HG03378 (cell line): ENCODE measurements at regions not wholly inside any gene's neighbourhood (a gene's known extent, or its start where the extent isn't known, plus 50 kb on each side); places are given as distances from the start of the nearest gene placed in this dataset.
A peak's percentile ranks its signal among the peaks of the same experiment; 100 is the strongest.

ENCODE experiments used
- ATAC-seq: cut with Tn5 transposase; IDR thresholded peaks from one replicate; pipeline ENCODE4 v1.9.1; 2021; ENCODE audit warnings: mild to moderate bottlenecking, moderate library complexity; ENCODE audit not compliant: unreplicated experiment

DNA sequence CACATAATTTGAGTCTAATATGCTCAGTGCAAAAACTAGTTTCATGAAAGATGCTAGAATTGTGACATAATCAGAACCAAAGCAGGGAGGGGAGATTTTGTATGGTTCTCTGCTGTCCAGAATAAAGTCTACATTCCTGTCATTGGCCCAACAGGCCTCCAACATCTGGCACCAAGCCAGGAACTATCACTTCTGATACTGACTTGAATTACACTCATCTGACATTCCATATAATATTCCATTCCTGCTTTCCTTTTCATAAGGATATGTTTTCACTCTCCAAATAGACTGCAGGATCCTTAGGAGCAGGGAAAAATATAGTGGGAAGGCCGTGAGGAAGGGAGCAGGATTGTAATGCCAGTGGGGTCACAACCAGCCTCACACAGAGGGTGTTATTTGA, 84.6 kb upstream of the BTN3A2 start:
- no peak for ATAC-seq

- peak; percentile 4 for ATAC-seq
These were observed 80.4 kb upstream of the BTN3A2 start for GRCh38 chr6:26284537-26285142.

DNA sequence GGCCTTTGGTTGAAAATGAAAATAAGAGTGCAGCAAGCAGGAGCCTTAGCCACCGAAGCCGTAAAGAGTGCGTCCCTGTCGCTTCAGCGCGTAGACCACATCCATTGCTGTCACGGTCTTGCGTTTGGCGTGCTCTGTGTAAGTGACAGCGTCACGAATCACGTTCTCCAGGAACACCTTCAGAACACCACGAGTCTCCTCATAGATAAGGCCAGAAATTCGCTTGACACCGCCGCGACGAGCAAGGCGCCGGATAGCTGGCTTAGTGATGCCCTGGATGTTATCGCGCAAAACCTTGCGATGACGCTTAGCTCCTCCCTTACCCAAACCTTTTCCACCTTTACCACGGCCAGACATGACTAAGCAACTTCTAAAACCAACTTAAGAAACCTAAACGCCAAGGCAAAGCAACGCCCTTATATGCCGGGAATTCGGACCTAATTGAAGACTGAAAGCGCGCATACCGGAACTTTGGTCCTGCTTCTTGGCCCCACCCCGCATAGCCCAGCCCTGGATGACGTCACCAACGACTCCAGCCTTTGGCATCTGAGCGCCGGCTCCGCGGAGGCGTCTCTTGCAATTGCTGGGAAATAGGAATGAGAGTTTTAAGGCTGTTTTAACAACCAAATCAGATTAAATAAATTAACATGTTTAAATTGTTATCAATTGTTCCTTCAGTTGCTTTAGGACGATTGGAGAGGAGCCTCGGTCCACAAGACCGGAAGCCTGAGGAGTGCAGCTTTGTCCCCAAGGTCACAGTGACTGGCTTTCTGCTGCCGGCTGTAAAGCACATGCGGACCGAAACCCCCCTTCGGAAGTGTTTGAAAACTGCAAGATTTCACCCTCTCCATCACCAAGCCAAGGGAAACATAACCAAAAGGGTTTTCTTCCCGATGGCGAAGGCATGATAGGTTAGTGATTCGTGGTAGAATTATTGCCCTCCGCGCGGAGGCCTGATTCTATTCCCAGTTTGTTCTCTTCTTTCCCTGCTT, 79.6 kb upstream of the BTN3A2 start:
- ATAC-seq, result peak; percentile 63

DNA sequence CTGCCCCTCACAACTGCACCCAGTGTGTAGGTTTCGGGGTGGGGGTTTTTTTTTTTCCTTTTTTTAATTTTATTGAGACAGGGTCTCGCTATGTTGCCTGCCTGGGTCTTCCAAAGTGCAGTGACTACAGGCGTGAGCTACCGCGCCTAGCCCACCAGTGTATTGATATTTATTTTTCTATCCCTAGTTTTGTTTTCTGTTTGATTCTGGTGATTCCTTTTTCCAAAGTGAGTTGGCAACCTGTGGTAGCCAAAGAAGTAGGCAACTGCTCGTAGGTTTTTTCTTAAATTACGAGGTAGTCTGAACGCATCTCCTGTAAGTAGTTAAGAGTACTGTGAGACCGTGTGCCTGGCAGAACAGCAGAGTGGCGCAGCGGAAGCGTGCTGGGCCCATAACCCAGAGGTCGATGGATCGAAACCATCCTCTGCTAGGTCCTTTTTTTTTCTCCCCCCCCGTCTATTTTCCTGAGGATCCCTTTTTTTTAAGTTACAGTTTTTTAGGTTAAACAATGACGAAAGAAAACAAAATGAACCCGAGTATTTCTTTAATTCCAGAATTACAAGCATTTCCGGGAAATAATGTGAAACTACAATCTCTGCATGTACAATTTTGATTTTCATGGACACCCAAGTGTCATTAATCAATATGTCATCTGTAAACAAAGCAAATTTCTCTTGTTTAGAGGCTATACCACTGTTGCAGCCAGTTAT, 78.7 kb upstream of the BTN3A2 start:
- no peak for ATAC-seq

GRCh38 chr6:26288155-26288554, 76.8 kb upstream of the BTN3A2 start:
- ATAC-seq, result no peak

- ATAC-seq, result no peak
These were observed 74.1 kb upstream of the BTN3A2 start for GRCh38 chr6:26290941-26291340.

GRCh38 chr6:26292709-26293108, 72.3 kb upstream of the BTN3A2 start:
- no peak for ATAC-seq

GRCh38 chr6:26294302-26294701, 70.7 kb upstream of the BTN3A2 start:
- ATAC-seq, result no peak

GRCh38 chr6:26295691-26296555, 69.1 kb upstream of the BTN3A2 start:
- ATAC-seq, result no peak

DNA sequence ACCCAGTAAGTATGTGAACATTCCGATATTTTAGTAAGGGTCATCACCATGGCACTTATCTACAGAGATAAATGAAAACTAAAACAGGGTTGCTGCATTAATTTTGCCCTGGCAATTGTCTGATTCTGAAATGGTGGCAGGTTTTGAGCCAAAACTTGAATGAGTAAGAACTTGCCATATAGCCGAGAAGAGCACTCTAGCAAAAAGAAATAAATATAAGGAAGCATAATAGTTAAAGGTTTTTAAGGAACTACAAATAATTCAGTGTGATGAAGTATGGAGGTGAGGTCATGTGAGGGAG, 68.5 kb upstream of the BTN3A2 start:
- ATAC-seq, result no peak

- no peak for ATAC-seq
These were observed 67.9 kb upstream of the BTN3A2 start for GRCh38 chr6:26296857-26297648.

DNA sequence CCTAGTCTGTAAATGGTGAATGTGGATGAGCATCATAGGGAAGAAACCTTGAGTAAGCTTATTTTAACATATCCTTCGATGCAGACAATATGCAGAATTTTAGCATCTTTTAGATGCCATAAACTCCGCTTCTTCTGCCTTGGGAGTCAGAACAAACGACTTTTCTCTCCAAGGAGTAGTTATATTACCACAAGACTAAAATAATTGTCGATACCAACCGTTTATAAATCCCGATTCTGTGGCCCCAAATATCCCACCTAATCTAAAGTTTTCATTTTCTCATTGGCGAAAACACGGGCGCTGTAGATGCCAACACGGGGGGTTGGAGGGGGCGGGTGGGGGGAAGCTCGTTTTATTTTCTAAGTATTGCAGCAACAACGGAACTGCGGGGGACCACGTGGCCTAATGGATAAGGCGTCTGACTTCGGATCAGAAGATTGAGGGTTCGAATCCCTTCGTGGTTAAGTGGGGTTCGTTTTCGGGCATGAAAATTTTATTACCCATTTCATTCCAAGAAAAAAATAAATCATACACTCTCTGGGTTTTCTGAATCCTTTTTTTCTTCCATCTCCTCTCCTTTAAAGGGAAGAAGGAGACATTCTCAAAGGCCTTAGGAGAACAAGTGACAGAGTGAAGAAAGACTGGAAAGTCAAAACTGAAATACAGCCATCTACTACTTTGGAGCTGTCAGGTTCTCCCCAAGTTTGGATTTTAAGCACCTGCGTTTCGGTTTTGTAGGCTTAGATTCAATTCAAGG, 65.5 kb upstream of the BTN3A2 start:
- ATAC-seq, result no peak

- ATAC-seq, result no peak
These were observed 65.0 kb upstream of the BTN3A2 start for GRCh38 chr6:26300043-26300331.

- ATAC-seq, result no peak
These were observed 64.6 kb upstream of the BTN3A2 start for GRCh38 chr6:26300359-26300758.

DNA sequence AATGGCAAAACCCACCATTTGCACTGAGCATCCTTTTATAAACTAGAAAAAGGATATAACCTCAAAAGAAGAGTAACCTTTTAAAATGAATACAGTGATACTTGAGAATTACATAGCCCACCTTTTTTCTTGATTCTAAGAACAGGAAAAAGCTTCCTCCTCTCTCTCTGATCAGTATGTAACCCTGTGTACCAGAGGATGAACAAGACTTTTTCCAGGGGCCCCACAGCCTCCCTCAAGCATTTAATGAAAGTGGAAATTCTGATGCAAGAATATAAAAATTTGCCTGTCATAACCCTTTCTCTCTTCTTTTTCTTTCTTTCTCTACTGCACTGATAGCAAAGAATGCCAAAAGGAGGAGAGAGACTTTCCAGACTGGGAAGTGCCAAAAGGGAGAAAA, 64.2 kb upstream of the BTN3A2 start:
- ATAC-seq, result no peak

DNA sequence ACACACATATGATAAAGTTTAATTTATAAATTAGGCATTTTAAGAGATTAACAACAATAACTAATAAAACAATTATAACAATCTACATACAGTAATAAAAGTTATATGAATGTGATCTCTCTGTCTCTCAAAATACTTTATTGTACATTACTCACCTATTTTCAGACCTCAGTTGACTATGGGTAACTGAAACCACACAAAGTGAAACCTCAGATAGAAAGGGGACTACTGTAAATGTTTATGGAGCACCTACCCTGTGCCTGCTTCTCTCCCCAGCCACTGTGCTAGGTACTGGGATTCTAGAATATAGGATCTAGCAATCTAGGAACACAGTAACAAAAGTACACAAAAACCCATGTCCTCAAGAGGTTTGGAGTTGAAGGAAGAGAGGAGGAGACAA, 63.4 kb upstream of the BTN3A2 start:
- no peak for ATAC-seq

DNA sequence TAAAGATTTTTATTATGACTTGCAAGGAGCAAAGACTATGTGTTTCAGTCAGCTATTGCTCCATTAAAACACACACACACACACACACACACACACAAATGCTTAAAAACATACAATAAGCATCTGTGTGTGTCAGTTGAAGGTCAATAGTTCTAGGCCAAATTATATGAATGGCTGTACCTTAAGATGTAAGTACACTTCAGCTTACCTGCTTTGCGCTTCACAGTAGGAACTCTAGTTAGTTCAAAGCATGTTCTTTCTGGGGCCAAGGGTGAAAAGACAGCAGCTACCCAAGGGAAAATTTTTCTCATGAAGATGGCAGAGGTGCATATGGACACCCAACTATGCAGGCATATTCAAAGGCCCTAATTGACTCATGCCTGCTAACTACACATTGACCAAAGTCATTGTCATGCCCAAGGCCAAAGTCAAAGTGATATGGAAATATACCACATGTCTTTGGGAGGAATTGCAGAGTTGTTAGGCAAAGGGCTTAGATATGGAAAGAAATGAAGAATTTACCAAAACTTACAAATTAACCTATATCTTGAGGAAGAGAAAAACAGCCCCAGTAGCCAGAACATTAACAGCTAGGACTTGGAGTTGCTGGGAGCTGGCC, 61.9 kb upstream of the BTN3A2 start:
- ATAC-seq, result no peak

- ATAC-seq, result no peak
These were observed 60.7 kb upstream of the BTN3A2 start for GRCh38 chr6:26304213-26304796.
